Activated naive CD4-positive, alpha-beta T cell treated with anti-CD3 and anti-CD28 coated beads for 36 hours (primary cell): ENCODE measurements at regions not wholly inside any gene's neighbourhood (a gene's known extent, or its start where the extent isn't known, plus 50 kb on each side); places are given as distances from the start of the nearest gene placed in this dataset.

ENCODE experiments used
- CTCF ChIA-PET: fragments of 350-600 bp; sonication (Branson Sonifier 250); formaldehyde crosslinking; loops from one replicate; lab custom pipeline; 2021; ENCODE audit warnings: antibody characterized with exemption; lab: Charles Lee
- DNase-seq: peaks from one replicate; pipeline ENCODE4 v3.0.0-alpha.2; 2020
- H3K27ac Mint-ChIP-seq: one replicate; pipeline ENCODE4 v1.8.0; 2021; ENCODE audit warnings: mild to moderate bottlenecking, mixed read lengths
- H3K27me3 Mint-ChIP-seq: one replicate; pipeline ENCODE4 v1.8.0; 2021; ENCODE audit warnings: low read depth, mixed read lengths
- H3K36me3 Mint-ChIP-seq: one replicate; pipeline ENCODE4 v1.8.0; 2021; ENCODE audit warnings: low read depth, mixed read lengths
- H3K4me1 Mint-ChIP-seq: one replicate; pipeline ENCODE4 v1.8.0; 2021; ENCODE audit warnings: low read depth, mixed read lengths
- H3K4me3 Mint-ChIP-seq: one replicate; pipeline ENCODE4 v1.8.0; 2021; ENCODE audit warnings: mild to moderate bottlenecking, moderate library complexity, mixed read lengths
- H3K9me3 Mint-ChIP-seq: one replicate; pipeline ENCODE4 v1.8.0; 2021; ENCODE audit warnings: mixed read lengths
- intact Hi-C: fragments of 100-400 bp; cut with micrococcal nuclease; formaldehyde crosslinking; loops from one replicate; pipeline ENCODE4 v1.15.1; 2023

- H3K36me3 Mint-ChIP-seq: no peaks in the 10 kb centered on the region
- intact Hi-C loops: loop anchor here (1.0 kb wide), 1 partner anchor 83 kb away; no protein-coding TSS in a partner anchor
- peaks cover 5% of the 10 kb centered on the region for H3K27me3 Mint-ChIP-seq
- CTCF ChIA-PET: interaction anchor here (1.1 kb wide), 1 partner anchor 22 kb away, joined by 4 read pairs; no protein-coding TSS in a partner anchor
- no peak overlapping the region for H3K27ac Mint-ChIP-seq
- DNase-seq: peak; percentile 13
- H3K4me1 Mint-ChIP-seq: peaks cover 44% of the 10 kb centered on the region
- H3K9me3 Mint-ChIP-seq: no peaks in the 10 kb centered on the region
- H3K4me3 Mint-ChIP-seq: no peak overlapping the region
Measured at GRCh38 chr10:62727934-62728333, 76.6 kb upstream of the ADO start.

- DNase-seq: peak; percentile 33
- Mint-ChIP-seq H3K36me3 (no peaks in the 10 kb centered on the region), H3K9me3 (no peaks in the 10 kb centered on the region), H3K4me1 (peaks cover 44% of the 10 kb centered on the region), H3K4me3 (no peak overlapping the region), H3K27me3 (peaks cover 5% of the 10 kb centered on the region), H3K27ac (no peak overlapping the region)
- intact Hi-C loops: loop anchor here (1.0 kb wide), 1 partner anchor 83 kb away; no protein-coding TSS in a partner anchor
- CTCF ChIA-PET: interaction anchor here (1.1 kb wide), 1 partner anchor 21 kb away, joined by 4 read pairs; no protein-coding TSS in a partner anchor
Measured at GRCh38 chr10:62728479-62728878, 76.0 kb upstream of the ADO start.

GRCh38 chr10:62732841-62733653 lies 71.5 kb upstream of the ADO start:
- Mint-ChIP-seq H3K9me3 (no peaks in the 10 kb centered on the region), H3K36me3 (no peaks in the 10 kb centered on the region), H3K27ac (no peak overlapping the region), H3K4me3 (peak overlapping the region; percentile 26), H3K27me3 (peaks cover 5% of the 10 kb centered on the region), H3K4me1 (peaks cover 20% of the 10 kb centered on the region)
- CTCF ChIA-PET: interaction anchor here (0.8 to 4.6 kb wide), 14 partner anchors 16 to 123 kb away, joined by 3 to 19 read pairs (median 4); partner anchors contain the start of gene EGR2
- DNase-seq: peak; percentile 67
- intact Hi-C loops: loop anchor here (1.0 to 5.0 kb wide), 22 partner anchors 16 to 831 kb away; partner anchors contain the start of genes ADO, ARID5B, EGR2 and NRBF2

- CTCF ChIA-PET: interaction anchor here (0.6 to 4.6 kb wide), 15 partner anchors 11 to 120 kb away, joined by 3 to 19 read pairs (median 3); partner anchors contain the start of gene EGR2
- intact Hi-C loops: loop anchor here (1.0 to 5.0 kb wide), 22 partner anchors 16 to 831 kb away; partner anchors contain the start of genes ADO, ARID5B, EGR2 and NRBF2
- Mint-ChIP-seq H3K27me3 (peaks cover 5% of the 10 kb centered on the region), H3K9me3 (no peaks in the 10 kb centered on the region), H3K4me3 (peak overlapping the region; percentile 26), H3K4me1 (peaks cover 14% of the 10 kb centered on the region), H3K36me3 (no peaks in the 10 kb centered on the region), H3K27ac (no peak overlapping the region)
- peak; percentile 35 for DNase-seq
Measured at GRCh38 chr10:62733654-62734293, 70.7 kb upstream of the ADO start.

GRCh38 chr10:62734781-62735463 lies 69.6 kb upstream of the ADO start:
- Mint-ChIP-seq H3K4me1 (peaks cover 10% of the 10 kb centered on the region), H3K27ac (no peak overlapping the region), H3K27me3 (peaks cover 2% of the 10 kb centered on the region), H3K4me3 (no peak overlapping the region), H3K36me3 (no peaks in the 10 kb centered on the region), H3K9me3 (no peaks in the 10 kb centered on the region)
- intact Hi-C loops: loop anchor here (1.0 to 5.0 kb wide), 4 partner anchors 9 to 833 kb away; partner anchors contain the start of gene ARID5B
- CTCF ChIA-PET: interaction anchor here (0.6 to 4.6 kb wide), 5 partner anchors 44 to 715 kb away, joined by 3 to 19 read pairs (median 3); partner anchors contain the start of gene EGR2
- DNase-seq: peak; percentile 27

- CTCF ChIA-PET: interaction anchor here (1.2 to 4.6 kb wide), 3 partner anchors 44 to 81 kb away, joined by 3 to 19 read pairs (median 3); partner anchors contain the start of gene EGR2
- H3K36me3 Mint-ChIP-seq: no peaks in the 10 kb centered on the region
- H3K27me3 Mint-ChIP-seq: peaks cover 2% of the 10 kb centered on the region
- no peaks in the 10 kb centered on the region for H3K9me3 Mint-ChIP-seq
- H3K27ac Mint-ChIP-seq: no peak overlapping the region
- H3K4me3 Mint-ChIP-seq: no peak overlapping the region
- peaks cover 10% of the 10 kb centered on the region for H3K4me1 Mint-ChIP-seq
- no peak for DNase-seq
- intact Hi-C loops: loop anchor here (1.0 kb wide), 1 partner anchor 9 kb away; no protein-coding TSS in a partner anchor
Measured at GRCh38 chr10:62735464-62736167, 68.9 kb upstream of the ADO start.

GRCh38 chr10:62736168-62736546 lies 68.4 kb upstream of the ADO start:
- H3K4me3 Mint-ChIP-seq: no peak overlapping the region
- no peaks in the 10 kb centered on the region for H3K36me3 Mint-ChIP-seq
- CTCF ChIA-PET: interaction anchor here (1.2 to 4.6 kb wide), 2 partner anchors 43 to 80 kb away, joined by 3 to 19 read pairs; partner anchors contain the start of gene EGR2
- peaks cover 2% of the 10 kb centered on the region for H3K27me3 Mint-ChIP-seq
- H3K4me1 Mint-ChIP-seq: peaks cover 10% of the 10 kb centered on the region
- no peak for DNase-seq
- H3K27ac Mint-ChIP-seq: no peak overlapping the region
- H3K9me3 Mint-ChIP-seq: no peaks in the 10 kb centered on the region
- intact Hi-C loops: no loop called here

- intact Hi-C loops: no loop called here
- H3K4me1 Mint-ChIP-seq: peaks cover 16% of the 10 kb centered on the region
- no peaks in the 10 kb centered on the region for H3K36me3 Mint-ChIP-seq
- H3K9me3 Mint-ChIP-seq: no peaks in the 10 kb centered on the region
- no peak overlapping the region for H3K27ac Mint-ChIP-seq
- no peak overlapping the region for H3K4me3 Mint-ChIP-seq
- CTCF ChIA-PET: no interaction called here
- no peaks in the 10 kb centered on the region for H3K27me3 Mint-ChIP-seq
- DNase-seq: no peak
Measured at GRCh38 chr10:62738916-62739315, 65.6 kb upstream of the ADO start.

- no peak overlapping the region for H3K27ac Mint-ChIP-seq
- intact Hi-C loops: no loop called here
- CTCF ChIA-PET: no interaction called here
- no peaks in the 10 kb centered on the region for H3K9me3 Mint-ChIP-seq
- no peaks in the 10 kb centered on the region for H3K27me3 Mint-ChIP-seq
- no peak for DNase-seq
- H3K36me3 Mint-ChIP-seq: no peaks in the 10 kb centered on the region
- H3K4me3 Mint-ChIP-seq: no peak overlapping the region
- H3K4me1 Mint-ChIP-seq: peaks cover 16% of the 10 kb centered on the region
Measured at GRCh38 chr10:62740885-62741745, 63.4 kb upstream of the ADO start.

GRCh38 chr10:62741996-62742395 lies 62.5 kb upstream of the ADO start:
- Mint-ChIP-seq H3K27ac (no peak overlapping the region), H3K36me3 (no peaks in the 10 kb centered on the region), H3K27me3 (no peaks in the 10 kb centered on the region), H3K4me1 (peaks cover 14% of the 10 kb centered on the region), H3K4me3 (no peak overlapping the region), H3K9me3 (no peaks in the 10 kb centered on the region)
- DNase-seq: no peak
- CTCF ChIA-PET: no interaction called here
- intact Hi-C loops: no loop called here
